NT2/D1 (cell line): ENCODE measurements at regions not wholly inside any gene's neighbourhood (a gene's known extent, or its start where the extent isn't known, plus 50 kb on each side); places are given as distances from the start of the nearest gene placed in this dataset.

Source experiments
- DNase-seq: peaks from one replicate; pipeline ENCODE4 v3.0.0-alpha.2; 2011; ENCODE audit warnings: low read depth, low spot score
- H3K27me3 ChIP-seq: 2 replicates; pipeline ENCODE4 v1.6.0; 2011; ENCODE audit warnings: mild to moderate bottlenecking; ENCODE audit not compliant: insufficient read length, insufficient read depth
- H3K36me3 ChIP-seq: 2 replicates; pipeline ENCODE4 v1.6.1; 2011; ENCODE audit warnings: mild to moderate bottlenecking, low read length, mixed read lengths; ENCODE audit not compliant: insufficient read depth, insufficient read length
- H3K4me1 ChIP-seq: 2 replicates; pipeline ENCODE4 v1.5.1; 2011; ENCODE audit not compliant: insufficient read depth, insufficient read length
- H3K4me3 ChIP-seq: 2 replicates; pipeline ENCODE4 v1.5.1; 2011; ENCODE audit warnings: low read depth; ENCODE audit not compliant: insufficient read length
- H3K9ac ChIP-seq: 2 replicates; pipeline ENCODE4 v1.6.0; 2011; ENCODE audit warnings: low read depth; ENCODE audit not compliant: insufficient read length
- H3K9me3 ChIP-seq: 2 replicates; pipeline ENCODE4 v1.5.1; 2011; ENCODE audit warnings: mild to moderate bottlenecking, low read length; ENCODE audit not compliant: insufficient read depth
- SUZ12 ChIP-seq: IDR thresholded peaks from 2 replicates; pipeline ENCODE4 v1.6.1; 2011; ENCODE audit not compliant: insufficient read length, insufficient read depth; ENCODE audit errors: extremely low read depth
- YY1 ChIP-seq: IDR thresholded peaks from 2 replicates; pipeline ENCODE4 v1.6.1; 2011; ENCODE audit not compliant: insufficient read length, insufficient read depth
- ZNF274 ChIP-seq: IDR thresholded peaks from 2 replicates; pipeline ENCODE4 v1.6.1; 2011; ENCODE audit warnings: mild to moderate bottlenecking, low read depth, low read length

DNA sequence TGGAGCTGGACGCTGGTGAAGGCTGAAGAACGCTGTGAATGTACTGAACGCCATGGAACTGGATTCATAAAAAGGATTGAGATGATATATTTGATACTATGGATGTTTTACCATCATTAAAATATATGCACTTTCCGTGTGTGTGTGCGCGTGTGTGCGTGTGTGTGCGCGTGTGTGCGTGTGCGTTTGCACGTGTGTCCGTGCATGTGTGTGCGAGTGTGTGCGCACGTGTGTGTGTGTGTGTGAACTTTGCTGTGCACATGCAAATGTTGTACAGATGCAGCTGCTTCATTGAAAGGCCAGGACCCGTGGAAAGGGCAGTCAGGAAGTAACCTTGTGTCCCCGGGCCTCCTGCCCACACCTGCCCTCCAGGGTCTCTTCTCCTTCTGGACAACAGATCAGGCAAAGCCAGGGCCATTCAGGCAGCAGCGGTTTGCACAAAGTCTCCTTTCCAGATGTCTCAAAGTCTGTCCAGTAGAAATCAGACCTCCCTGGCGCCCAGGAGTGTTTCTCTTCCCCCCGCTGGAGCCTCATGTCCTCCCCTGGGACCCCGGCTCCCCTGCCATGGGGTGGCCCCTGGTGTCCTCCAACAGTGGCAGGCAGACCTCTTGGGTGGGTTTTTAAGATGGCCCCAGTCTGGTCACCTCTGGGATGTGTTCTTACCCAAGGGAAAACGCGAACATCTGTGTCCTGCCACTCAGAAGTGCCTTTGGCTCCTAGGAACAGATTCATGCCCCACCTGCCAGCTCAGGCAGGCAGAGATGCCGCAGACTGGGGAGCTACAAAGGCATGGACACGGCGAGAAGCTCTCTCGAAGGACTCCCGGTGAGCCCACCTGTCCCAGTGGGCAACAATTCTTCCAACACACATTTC is 86.1 kb upstream of the GPC1 start:
- no peak overlapping the region for H3K9ac ChIP-seq
- no peak for TF ChIP-seq SUZ12
- no peak for TF ChIP-seq ZNF274
- no peak for TF ChIP-seq YY1
- H3K4me1 ChIP-seq: peaks cover 2% of the 10 kb centered on the region
- H3K27me3 ChIP-seq: no peaks in the 10 kb centered on the region
- DNase-seq: no peak
- H3K4me3 ChIP-seq: no peak overlapping the region
- H3K36me3 ChIP-seq: no peaks in the 10 kb centered on the region
- H3K9me3 ChIP-seq: peaks cover 8% of the 10 kb centered on the region; the same call in 1 of the 2 replicates

DNA sequence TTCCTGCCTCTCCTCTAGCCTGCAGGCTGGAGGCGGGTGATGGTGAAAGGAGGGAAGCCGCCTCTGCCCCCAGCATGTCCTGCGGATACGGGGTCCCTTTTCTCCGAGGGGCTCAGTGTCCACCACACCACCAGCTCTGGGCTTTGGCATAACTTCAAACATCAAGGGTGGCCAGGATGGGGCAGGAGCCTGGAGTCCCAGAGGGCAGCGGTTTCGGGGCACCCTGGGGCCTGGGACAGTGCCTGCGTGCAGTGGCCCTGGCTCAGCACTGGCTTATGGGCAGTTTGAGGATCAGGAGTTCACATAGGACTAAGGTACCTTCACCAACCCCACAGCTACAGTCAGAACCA is 85.5 kb upstream of the GPC1 start:
- no peaks in the 10 kb centered on the region for H3K27me3 ChIP-seq
- no peak for DNase-seq
- H3K4me1 ChIP-seq: peaks cover 2% of the 10 kb centered on the region
- peaks cover 2% of the 10 kb centered on the region; the same call in 1 of the 2 replicates for H3K9me3 ChIP-seq
- H3K9ac ChIP-seq: no peak overlapping the region
- no peak for TF ChIP-seq YY1
- no peak for TF ChIP-seq ZNF274
- TF ChIP-seq SUZ12: no peak
- no peak overlapping the region for H3K4me3 ChIP-seq
- H3K36me3 ChIP-seq: no peaks in the 10 kb centered on the region

DNA sequence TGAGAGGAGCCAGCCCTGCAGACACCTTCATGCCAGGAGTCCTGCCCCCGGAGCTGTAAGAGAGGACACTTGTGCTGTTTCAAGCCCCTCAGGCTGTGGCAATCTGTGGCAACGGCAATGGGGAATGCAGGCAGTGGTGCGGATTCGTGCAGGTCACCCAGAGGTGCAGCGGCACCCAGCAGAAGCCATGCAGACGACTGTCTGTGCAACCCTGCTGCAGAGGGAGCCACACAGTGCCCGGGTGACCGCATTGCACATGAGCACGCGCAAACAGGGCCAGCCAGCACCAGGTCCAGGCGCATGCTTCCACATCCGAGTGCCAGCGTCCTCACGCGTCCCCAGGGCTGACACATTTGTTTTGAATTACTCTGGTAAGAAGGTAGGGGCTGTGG is 84.8 kb upstream of the GPC1 start:
- H3K9ac ChIP-seq: no peak overlapping the region
- peaks cover 3% of the 10 kb centered on the region for H3K4me1 ChIP-seq
- no peaks in the 10 kb centered on the region; the same call in 1 of the 2 replicates for H3K9me3 ChIP-seq
- no peak for DNase-seq
- H3K27me3 ChIP-seq: no peaks in the 10 kb centered on the region
- H3K4me3 ChIP-seq: no peak overlapping the region
- TF ChIP-seq SUZ12: no peak
- TF ChIP-seq YY1: no peak
- TF ChIP-seq ZNF274: no peak
- no peaks in the 10 kb centered on the region for H3K36me3 ChIP-seq

DNA sequence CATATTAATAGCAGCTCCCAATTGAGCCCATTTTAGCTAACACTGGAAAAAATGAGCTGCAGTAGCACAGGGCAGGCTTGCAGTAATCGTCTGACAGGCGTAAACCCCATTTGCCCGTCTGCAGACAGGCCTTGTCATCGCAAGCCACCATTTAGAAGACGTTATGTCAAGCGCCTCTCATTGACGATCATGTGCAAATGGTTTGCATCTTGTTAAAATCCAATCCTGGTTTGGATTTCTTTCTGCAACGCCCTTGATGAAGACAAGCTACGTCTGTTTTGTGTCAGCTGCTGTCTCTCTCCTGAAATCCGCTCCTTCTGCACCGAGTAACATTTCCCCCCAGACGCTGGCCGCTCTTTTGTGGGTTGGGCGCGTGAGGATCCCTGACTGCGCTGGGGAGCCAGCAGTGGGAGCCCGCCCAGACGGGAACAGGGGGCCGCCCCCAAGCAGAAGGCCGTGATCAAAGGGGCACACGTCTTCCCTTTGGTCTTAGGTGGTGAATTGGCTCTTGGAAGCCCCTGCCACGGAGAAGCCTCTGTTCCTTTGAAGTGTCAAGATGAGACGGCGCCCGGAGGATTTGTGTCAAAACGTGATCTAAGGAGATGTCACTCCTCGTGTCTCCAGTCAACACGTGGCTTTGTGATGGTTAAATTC is 84.2 kb upstream of the GPC1 start:
- Histone ChIP-seq H3K36me3 (no peaks in the 10 kb centered on the region), H3K27me3 (no peaks in the 10 kb centered on the region), H3K9ac (no peak overlapping the region), H3K9me3 (no peaks in the 10 kb centered on the region), H3K4me1 (peaks cover 6% of the 10 kb centered on the region), H3K4me3 (no peak overlapping the region)
- DNase-seq: no peak
- no peak for TF ChIP-seq SUZ12
- TF ChIP-seq YY1: no peak

DNA sequence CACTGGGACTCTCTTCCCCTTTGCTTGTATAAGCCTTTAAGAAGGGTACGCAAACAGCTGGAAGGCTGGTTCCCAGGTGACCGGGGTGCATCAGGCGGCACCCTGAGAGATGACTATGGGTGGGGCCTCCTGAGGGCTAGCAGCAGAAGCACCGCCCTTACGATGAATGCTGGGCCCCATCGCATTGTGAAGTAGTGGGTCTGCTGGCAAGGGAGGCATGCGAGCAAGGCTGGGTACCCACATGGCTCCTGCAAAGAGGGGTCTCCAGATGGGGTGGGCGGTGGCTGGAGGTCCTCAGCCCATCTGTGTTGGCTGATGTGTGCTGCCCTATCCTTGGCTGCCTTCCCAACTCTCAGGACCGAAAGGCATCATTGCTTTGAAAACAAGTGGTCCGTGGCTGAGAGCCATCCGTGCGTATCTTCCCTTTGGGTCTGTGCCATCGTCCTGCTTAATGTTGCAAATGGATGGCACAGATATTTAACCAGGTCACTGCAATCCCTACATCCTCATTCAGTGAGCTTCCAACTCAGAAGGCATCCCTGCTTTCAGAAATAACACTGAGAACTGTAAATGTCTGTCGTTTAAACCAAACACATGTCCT is 83.5 kb upstream of the GPC1 start:
- H3K4me1 ChIP-seq: peaks cover 6% of the 10 kb centered on the region
- no peak for DNase-seq
- no peak overlapping the region for H3K9ac ChIP-seq
- no peak overlapping the region for H3K4me3 ChIP-seq
- H3K9me3 ChIP-seq: no peaks in the 10 kb centered on the region
- H3K27me3 ChIP-seq: no peaks in the 10 kb centered on the region
- TF ChIP-seq ZNF274 (no peak), YY1 (no peak), SUZ12 (no peak)
- no peaks in the 10 kb centered on the region for H3K36me3 ChIP-seq

DNA sequence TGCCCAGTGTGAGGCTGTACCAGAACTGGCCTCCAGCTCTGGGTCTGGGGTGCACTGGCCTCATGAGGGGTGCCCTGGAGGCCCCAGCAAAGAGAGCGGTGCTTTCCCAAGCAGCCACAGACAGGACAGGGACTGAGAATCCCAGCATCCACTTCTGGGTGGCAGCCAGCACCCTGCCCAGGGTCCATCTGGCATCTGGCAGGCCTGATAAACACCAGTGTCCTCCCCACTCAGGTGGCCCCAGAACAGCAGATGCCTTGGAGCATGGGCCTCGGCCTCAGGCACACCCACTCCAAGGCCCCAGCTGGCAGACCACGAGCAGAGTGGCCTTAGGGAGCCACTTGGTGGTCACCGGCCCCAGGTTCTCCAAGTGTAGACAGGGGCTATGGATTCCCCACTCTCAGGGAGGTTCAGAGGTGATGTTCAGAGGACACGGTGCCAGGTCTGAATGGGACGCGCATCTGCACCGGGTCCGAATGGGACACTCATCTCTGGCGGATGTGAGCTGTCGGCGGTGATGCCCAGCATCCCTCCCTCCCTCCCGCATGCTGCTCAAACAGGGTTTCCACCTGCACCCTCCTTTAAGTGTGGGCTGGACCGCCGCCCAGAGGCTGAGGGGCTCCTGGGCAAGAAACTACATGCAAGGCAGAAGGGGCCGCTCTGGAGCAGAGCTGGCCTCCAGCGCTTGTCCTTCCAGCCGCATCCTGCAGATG is 82.2 kb upstream of the GPC1 start:
- H3K4me1 ChIP-seq: peaks cover 9% of the 10 kb centered on the region
- no peak overlapping the region for H3K4me3 ChIP-seq
- no peaks in the 10 kb centered on the region for H3K9me3 ChIP-seq
- no peaks in the 10 kb centered on the region for H3K27me3 ChIP-seq
- H3K9ac ChIP-seq: no peak overlapping the region
- H3K36me3 ChIP-seq: no peaks in the 10 kb centered on the region
- DNase-seq: no peak
- TF ChIP-seq ZNF274 (no peak), SUZ12 (no peak), YY1 (no peak)
